NCI-H345 (cell line): ENCODE measurements at regions not wholly inside any gene's neighbourhood (a gene's known extent, or its start where the extent isn't known, plus 50 kb on each side); places are given as distances from the start of the nearest gene placed in this dataset.

Experiments
- DNase-seq: peaks from one replicate; lab custom pipeline; 2025; lab: John Stamatoyannopoulos, UW

GRCh38 chr11:81424822-81425221 is 1308.8 kb downstream of the FAM181B start:
- no peak for DNase-seq

DNA sequence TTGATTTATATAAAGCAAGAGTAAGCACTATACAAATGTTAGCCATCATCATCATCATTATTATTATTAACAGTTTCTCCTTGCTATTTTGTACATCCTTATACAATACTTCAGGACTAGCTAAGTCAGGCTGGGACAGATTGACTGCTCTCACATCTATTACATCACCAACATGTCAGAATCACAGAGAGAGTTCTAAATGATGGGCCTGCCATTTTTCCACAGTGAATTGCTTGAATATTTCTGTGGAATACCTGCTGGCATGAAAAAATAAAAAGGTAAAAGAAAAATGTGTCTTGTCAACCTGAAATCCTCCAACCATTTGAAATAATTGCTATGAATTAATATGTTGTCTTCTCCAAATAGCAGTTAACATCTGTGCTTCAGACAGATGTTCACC is 1311.3 kb downstream of the FAM181B start:
- no peak for DNase-seq

GRCh38 chr11:81421251-81421860 is 1312.3 kb downstream of the FAM181B start:
- DNase-seq: no peak

- no peak for DNase-seq
Measured at GRCh38 chr11:81420668-81421250, 1312.9 kb downstream of the FAM181B start.

- DNase-seq: no peak
Measured at GRCh38 chr11:81397316-81397715, 1336.3 kb downstream of the FAM181B start.

DNA sequence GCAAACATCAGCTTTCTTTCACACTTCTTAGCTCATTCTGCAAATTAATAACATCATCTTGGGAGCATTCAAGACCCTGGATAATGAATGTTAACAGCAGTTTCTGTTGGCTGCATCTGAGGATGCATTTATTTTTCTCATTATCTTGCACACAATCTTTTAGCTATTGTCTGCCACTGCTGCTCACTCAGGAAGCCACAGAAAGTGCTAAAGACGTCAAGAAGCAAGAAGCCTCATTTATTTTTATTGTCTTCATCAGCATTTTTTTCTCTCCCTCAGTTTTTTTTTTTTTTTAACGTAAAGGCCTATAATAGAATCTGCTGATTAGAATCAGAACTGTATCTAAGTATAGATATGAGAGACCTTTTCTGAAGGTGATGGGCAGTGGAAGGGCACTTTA is 1339.4 kb downstream of the FAM181B start:
- DNase-seq: no peak

DNA sequence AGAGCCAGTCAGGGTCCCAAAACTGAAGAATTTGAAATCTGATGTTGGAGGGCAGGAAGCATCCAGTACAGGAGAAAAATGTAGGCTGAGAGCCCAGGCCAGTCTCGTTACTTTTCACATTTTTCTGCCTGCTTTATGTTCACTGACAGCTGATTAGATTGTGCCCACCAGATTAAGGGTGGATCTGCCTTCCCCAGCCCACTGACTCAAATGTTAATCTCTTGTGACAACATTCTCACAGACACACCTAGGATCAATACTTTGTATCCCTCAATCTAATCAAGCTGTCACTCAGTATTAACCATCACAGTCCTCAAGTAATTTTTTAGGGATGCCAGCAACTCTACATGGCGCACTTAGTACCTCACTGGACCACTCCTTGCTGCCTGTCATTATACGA is 1345.3 kb downstream of the FAM181B start:
- no peak for DNase-seq

DNA sequence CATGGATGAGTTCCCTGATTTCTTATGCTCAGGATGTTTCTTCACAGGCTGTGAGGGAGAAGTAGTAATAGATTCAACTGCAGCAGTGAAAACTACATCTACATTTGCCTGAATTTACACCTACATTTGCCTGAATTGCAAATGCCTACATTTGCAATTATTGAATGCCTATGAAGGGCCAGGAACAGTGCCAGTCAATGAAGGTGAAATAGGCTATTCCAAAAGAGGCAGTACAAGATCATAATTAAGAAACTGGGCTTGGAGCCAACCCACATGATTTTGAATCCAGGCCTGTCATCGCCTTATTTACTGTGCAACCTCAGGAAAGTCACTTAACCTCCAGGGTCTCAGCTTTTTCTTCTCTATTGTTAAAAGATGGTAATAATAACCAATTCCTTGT is 1353.3 kb downstream of the FAM181B start:
- DNase-seq: peak; percentile 3

GRCh38 chr11:81377418-81377817 is 1356.2 kb downstream of the FAM181B start:
- DNase-seq: no peak

GRCh38 chr11:81373986-81374385 is 1359.7 kb downstream of the FAM181B start:
- DNase-seq: no peak

GRCh38 chr11:81368192-81368591 is 1365.5 kb downstream of the FAM181B start:
- DNase-seq: no peak

- DNase-seq: no peak
Measured at GRCh38 chr11:81365496-81365895, 1368.2 kb downstream of the FAM181B start.

DNA sequence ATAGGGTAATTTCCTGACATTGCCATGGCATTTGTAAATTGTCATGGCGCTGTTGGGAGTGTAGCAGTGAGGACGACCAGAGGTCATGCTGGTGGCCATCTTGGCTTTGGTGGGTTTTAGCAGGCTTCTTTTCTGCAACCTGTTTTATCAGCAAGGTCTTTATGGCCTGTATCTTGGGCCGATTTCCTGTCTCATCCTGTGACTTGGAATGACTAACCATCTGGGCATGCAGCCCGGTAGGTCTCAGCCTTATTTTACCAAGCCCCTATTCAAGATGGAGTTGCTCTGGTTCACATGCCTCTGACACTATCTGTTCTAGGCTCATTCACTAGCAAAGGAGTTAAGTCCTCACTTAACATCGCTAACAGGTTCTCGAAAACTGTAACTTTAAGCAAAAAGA is 1374.2 kb downstream of the FAM181B start:
- no peak for DNase-seq

- DNase-seq: no peak
Measured at GRCh38 chr11:81345609-81346008, 1388.1 kb downstream of the FAM181B start.

DNA sequence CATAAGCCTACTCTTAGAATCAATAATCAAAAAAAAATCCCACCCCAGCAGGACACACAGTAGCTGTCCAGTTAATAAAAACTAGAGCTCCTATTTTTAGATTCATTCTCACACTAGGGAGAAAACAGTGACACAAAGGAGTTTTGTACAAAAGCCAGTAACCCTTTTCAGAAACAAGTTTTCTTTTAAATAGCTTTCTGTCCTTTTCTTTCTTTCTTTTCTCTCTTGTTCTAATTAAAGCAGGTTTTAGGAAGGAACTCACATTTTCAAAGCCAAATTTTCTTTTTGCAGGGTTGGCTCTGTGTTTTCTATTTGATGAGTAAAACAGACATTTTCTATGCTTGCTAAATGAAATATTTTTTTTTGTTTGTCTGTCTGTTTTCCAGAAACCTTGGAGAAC is 1390.7 kb downstream of the FAM181B start:
- DNase-seq: no peak

- no peak for DNase-seq
Measured at GRCh38 chr11:81340225-81340624, 1393.4 kb downstream of the FAM181B start.

- DNase-seq: no peak
Measured at GRCh38 chr11:81339521-81339920, 1394.1 kb downstream of the FAM181B start.

GRCh38 chr11:81337756-81338155 is 1395.9 kb downstream of the FAM181B start:
- DNase-seq: no peak

DNA sequence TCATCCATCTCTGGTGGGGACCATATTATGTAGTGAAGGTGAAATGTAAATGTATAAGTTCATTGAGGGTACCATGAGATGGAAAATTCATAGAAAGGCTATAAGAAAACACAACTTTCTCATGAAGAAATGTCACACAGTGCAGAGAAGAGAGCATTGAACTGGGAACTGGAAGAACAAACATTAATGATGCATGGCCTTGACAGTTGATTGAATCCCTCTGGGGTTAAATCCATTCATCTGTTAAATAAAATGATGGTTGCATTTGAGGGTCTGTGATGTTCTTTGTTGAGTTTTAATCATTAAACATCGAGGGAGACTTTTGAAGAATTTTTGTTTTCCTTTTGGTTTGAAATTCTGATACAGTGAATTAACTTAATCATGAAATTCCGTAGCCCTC is 1401.4 kb downstream of the FAM181B start:
- no peak for DNase-seq

DNA sequence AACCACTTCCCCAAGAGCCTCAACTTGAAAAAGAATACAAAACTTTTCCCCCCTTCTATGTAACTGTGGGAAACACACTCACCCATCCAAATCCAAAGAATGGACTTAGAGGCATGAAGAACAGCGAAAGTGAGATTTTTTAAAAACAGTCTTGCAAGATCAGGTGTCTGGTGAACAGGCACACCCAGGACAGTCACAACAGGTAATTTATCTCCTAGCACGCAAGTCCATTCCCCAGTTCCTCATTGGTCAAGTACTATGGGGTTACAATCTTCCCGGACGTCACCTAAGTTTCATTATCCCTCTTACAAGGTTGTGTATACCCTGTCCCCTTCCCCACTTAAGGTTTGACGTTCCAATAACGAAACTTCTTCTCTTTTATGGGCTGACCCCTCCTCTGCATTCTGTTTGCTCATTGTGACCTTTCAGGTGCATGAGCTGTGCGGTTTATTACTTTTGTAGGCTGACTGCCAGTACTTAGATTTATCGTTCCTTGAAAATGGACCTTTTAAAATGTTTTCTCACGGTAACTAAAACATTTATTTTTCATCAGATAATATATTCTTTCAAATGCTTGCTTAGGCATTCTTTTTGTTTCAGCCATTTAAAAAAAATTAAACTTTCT is 1401.9 kb downstream of the FAM181B start:
- no peak for DNase-seq

DNA sequence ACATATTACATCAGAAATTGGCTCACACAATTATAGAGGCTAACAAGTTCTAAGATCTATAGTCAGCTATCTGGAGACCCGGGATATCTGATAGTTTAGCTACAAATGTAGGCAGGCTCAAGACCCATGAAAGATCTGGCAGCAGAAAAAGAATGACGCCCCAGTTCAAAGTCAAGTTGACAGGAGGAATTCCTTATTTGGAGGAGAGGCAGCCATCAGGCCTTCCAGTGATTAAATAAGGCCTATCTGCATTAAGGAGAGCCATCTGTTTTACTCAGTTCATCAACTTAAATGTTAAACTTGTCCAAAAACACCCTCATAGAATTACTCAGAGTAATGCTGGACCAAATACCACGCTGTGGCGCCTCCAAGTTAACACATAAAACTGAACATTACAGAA is 1402.6 kb downstream of the FAM181B start:
- DNase-seq: no peak

DNA sequence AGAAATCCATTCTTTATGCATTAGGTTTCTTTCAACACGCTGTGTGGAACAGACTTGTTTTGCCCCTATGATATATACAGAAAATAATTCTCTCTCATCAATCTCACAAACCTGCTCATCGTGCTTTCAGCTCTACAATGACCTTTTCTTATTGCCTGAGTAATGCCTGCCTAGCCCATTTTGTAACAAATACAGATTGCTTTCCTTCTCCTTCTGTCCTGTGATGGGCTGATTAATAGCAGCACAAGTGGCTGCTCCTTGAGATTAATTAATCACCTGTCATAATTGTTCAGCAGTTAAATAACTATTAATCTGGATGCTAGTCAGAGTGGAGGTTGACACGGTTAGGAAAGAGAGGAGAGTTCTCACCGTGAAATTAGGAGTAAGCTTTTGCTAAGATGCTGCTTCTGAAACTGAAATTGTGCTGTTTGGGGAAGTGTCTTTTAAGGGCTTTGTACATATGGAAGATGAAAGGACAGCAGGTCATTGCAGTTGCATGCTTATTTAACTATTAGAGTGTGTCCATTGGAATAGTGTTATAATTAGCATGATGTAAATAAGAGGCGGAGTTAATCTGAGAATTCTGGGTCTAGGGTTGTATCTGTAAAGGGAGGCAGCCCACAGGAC is 1430.5 kb downstream of the FAM181B start:
- no peak for DNase-seq

- DNase-seq: no peak
Measured at GRCh38 chr11:81301166-81301830, 1432.4 kb downstream of the FAM181B start.
